HG02981 (cell line): ENCODE measurements at regions not wholly inside any gene's neighbourhood (a gene's known extent, or its start where the extent isn't known, plus 50 kb on each side); places are given as distances from the start of the nearest gene placed in this dataset.

Experiments used
- ATAC-seq: cut with Tn5 transposase; IDR thresholded peaks from one replicate; pipeline ENCODE4 v1.9.1; 2021; ENCODE audit warnings: mild to moderate bottlenecking, moderate library complexity; ENCODE audit not compliant: unreplicated experiment

- no peak for ATAC-seq
Measured at GRCh38 chrX:140848800-140849199, 139.2 kb downstream of the LINC00632 start.

GRCh38 chrX:140860718-140861117 lies 141.7 kb upstream of the SPANXB1 start:
- ATAC-seq = no peak

GRCh38 chrX:140866446-140866845 lies 135.9 kb upstream of the SPANXB1 start:
- ATAC-seq = no peak

GRCh38 chrX:140912606-140913005 lies 89.8 kb upstream of the SPANXB1 start:
- no peak for ATAC-seq

- ATAC-seq = no peak
Measured at GRCh38 chrX:140913802-140914501, 88.4 kb upstream of the SPANXB1 start.

- no peak for ATAC-seq
Measured at GRCh38 chrX:140916872-140917271, 85.5 kb upstream of the SPANXB1 start.

- no peak for ATAC-seq
Measured at GRCh38 chrX:140917354-140918115, 84.9 kb upstream of the SPANXB1 start.

- peak; percentile 97 for ATAC-seq
Measured at GRCh38 chrX:140918398-140919038, 83.9 kb upstream of the SPANXB1 start.

GRCh38 chrX:140920416-140920815 lies 82.0 kb upstream of the SPANXB1 start:
- ATAC-seq = no peak

- ATAC-seq = no peak
Measured at GRCh38 chrX:140923118-140923517, 79.3 kb upstream of the SPANXB1 start.

GRCh38 chrX:140928739-140929138 lies 73.7 kb upstream of the SPANXB1 start:
- no peak for ATAC-seq

GRCh38 chrX:140933016-140933415 lies 69.4 kb upstream of the SPANXB1 start:
- ATAC-seq = no peak

- ATAC-seq = no peak
Measured at GRCh38 chrX:140933874-140934655, 68.3 kb upstream of the SPANXB1 start.

- ATAC-seq = no peak
Measured at GRCh38 chrX:140943513-140943912, 58.9 kb upstream of the SPANXB1 start.

GRCh38 chrX:140944710-140945109 lies 57.7 kb upstream of the SPANXB1 start:
- no peak for ATAC-seq

- ATAC-seq = no peak
Measured at GRCh38 chrX:140948827-140949226, 53.6 kb upstream of the SPANXB1 start.

GRCh38 chrX:140949233-140949632 lies 53.2 kb upstream of the SPANXB1 start:
- ATAC-seq = no peak
